Upper lobe of left lung (tissue), 6 donors: ENCODE measurements at regions not wholly inside any gene's neighbourhood (a gene's known extent, or its start where the extent isn't known, plus 50 kb on each side); places are given as distances from the start of the nearest gene placed in this dataset.

Source experiments
- ATAC-seq, 2 donors: fragments of 200-7000 bp; cut with Tn5 transposase; one replicate each; pipeline ENCODE4 v1.9.1; 2022; ENCODE audit warnings: mild to moderate bottlenecking in 2 of 2, moderate library complexity in 2 of 2; ENCODE audit not compliant: low FRiP score in 2 of 2
- DNase-seq, 2 donors: peaks; one replicate each; pipeline ENCODE4 v3.0.0-alpha.2; 2019 to 2020
- H3K27ac ChIP-seq, 4 donors: fragments of 200-600 bp; sonication (generic); one replicate each; pipeline ENCODE4 v1.5.1; 2016 to 2019
- H3K27me3 ChIP-seq, 4 donors: fragments of 200-600 bp; sonication (generic); one replicate each; pipeline ENCODE4 v1.5.1; 2017 to 2019
- H3K36me3 ChIP-seq, 4 donors: fragments of 200-600 bp; sonication (generic); one replicate each; pipeline ENCODE4 v1.5.1; 2016 to 2019
- H3K4me1 ChIP-seq, 4 donors: fragments of 200-600 bp; sonication (generic); one replicate each; pipeline ENCODE4 v1.5.1; 2018 to 2019
- H3K4me3 ChIP-seq, 4 donors: fragments of 200-600 bp; sonication (generic); one replicate each; pipeline ENCODE4 v1.5.1; 2017 to 2019; ENCODE audit warnings: mild to moderate bottlenecking in 2 of 4, moderate library complexity in 1 of 4
- H3K9me3 ChIP-seq, 4 donors: fragments of 200-600 bp; sonication (generic); one replicate each; pipeline ENCODE4 v1.5.1; 2018 to 2019
- EP300 ChIP-seq, 4 donors: sonication (generic); formaldehyde crosslinking; IDR thresholded peaks; one replicate each; pipeline ENCODE4 v1.5.1; 2017; ENCODE audit warnings: antibody characterized with exemption in 4 of 4, control low read depth in 2 of 4
- POLR2A ChIP-seq, 4 donors: fragments of 450-650 bp; IDR thresholded peaks; one replicate each; pipeline ENCODE4 v1.5.1; 2016 to 2017; ENCODE audit warnings: antibody characterized with exemption in 4 of 4, mild to moderate bottlenecking in 2 of 4
- POLR2AphosphoS5 ChIP-seq, 2 donors: sonication (generic); formaldehyde crosslinking; IDR thresholded peaks; one replicate each; pipeline ENCODE4 v1.5.1; 2017; ENCODE audit warnings: antibody characterized with exemption in 2 of 2
- WGBS, 2 donors: methylation state at CpG; one replicate each; pipeline ENCODE4 v1.1.5; 2017 to 2018; 5-methylcytosine and 5-hydroxymethylcytosine counted together
- TF ChIP-seq, protein P1 (sequence below), 6 experiments: fragments of 450-650 bp in 4 of 6; fragments of 200-600 bp in 2 of 6; sonication (generic) in 2 of 6; IDR thresholded peaks; one replicate each; pipeline ENCODE4 v1.5.1; 2016 to 2019; ENCODE audit warnings: antibody characterized with exemption in 6 of 6
- donor health status: DM: no; HTN: no; CAD: no; lungs with moderate emphysema.
- donor health status: DM: no; HTN: yes; CAD: no; lungs with severe emphysema.

DNA sequence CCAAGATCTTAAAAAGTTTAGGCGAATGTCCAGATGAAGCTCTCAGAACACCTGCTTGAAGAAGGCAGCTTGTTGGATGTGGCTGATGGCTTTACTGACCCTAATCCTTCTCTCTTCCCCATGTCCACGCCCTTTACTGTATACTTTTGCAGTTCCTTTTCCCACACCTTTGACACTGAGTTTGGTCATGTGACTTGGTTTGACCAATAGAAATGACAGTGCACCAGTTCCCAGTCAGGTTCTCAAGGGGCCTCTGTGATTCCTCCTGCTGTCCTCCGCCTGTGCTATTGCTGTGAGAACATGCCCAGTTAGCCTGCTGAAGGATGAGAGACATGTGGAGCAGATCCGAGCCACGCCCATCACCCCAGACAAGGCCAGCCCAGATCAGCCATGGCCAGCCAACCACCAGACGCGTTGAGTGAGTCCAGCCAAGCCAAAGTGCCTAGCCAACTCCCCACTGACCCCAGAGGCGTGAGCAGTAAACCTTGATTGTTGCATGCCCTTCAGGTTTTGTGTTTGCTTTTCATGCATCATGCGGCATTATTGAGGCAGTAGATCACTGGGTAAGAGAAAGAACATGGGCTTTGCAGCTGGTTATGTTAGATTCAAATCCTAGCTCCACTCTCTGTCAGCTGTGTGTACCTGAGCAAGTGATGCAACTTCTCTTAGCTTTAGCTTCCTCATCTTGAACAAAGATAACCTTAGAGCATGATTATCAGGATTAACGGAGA, 258.0 kb upstream of the SIX2 start:
- H3K36me3 ChIP-seq = no peaks in the 10 kb centered on the region
- ATAC-seq (no peak), DNase-seq (no peak)
- H3K4me3 ChIP-seq = no peak overlapping the region
- TF ChIP-seq, protein P1, sequence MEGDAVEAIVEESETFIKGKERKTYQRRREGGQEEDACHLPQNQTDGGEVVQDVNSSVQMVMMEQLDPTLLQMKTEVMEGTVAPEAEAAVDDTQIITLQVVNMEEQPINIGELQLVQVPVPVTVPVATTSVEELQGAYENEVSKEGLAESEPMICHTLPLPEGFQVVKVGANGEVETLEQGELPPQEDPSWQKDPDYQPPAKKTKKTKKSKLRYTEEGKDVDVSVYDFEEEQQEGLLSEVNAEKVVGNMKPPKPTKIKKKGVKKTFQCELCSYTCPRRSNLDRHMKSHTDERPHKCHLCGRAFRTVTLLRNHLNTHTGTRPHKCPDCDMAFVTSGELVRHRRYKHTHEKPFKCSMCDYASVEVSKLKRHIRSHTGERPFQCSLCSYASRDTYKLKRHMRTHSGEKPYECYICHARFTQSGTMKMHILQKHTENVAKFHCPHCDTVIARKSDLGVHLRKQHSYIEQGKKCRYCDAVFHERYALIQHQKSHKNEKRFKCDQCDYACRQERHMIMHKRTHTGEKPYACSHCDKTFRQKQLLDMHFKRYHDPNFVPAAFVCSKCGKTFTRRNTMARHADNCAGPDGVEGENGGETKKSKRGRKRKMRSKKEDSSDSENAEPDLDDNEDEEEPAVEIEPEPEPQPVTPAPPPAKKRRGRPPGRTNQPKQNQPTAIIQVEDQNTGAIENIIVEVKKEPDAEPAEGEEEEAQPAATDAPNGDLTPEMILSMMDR (IDR thresholded peaks at IDR 0.05) = no peak
- TF ChIP-seq POLR2A (IDR thresholded peaks at IDR 0.05) (no peak), POLR2AphosphoS5 (IDR thresholded peaks at IDR 0.05) (no peak), EP300 (IDR thresholded peaks at IDR 0.05) (no peak)
- H3K4me1 ChIP-seq = no peaks in the 10 kb centered on the region
- no peak overlapping the region for H3K27ac ChIP-seq
- no peaks in the 10 kb centered on the region for H3K27me3 ChIP-seq
- H3K9me3 ChIP-seq = no peaks in the 10 kb centered on the region
- WGBS, 2 donors = 92% methylated on average over 10 of the region's 10 CpGs

DNA sequence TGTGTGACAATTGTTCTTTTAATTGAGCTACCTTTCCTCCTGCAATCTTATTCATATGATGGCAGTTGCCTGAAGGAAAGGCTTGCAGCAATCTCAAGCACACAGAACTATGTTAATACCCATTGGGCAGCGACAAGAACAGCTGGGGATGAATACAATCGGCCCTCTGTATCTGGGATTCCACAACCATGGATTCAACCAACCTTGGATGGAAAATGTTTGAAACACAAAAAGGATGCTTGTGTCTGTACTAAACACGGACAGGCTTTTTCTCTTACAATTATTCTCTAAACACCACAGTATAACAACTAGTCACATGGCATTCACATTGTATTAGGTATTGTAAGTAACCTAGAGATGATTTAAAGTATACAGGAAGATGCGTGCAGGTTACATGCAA, 256.1 kb upstream of the SIX2 start:
- WGBS, 2 donors = 89 to 96% methylated on average over 4 of the region's 4 CpGs
- no peaks in the 10 kb centered on the region for H3K27me3 ChIP-seq
- DNase-seq (no peak), ATAC-seq (no peak)
- H3K27ac ChIP-seq = no peak overlapping the region
- no peaks in the 10 kb centered on the region for H3K9me3 ChIP-seq
- TF ChIP-seq, protein P1 (IDR thresholded peaks at IDR 0.05) = no peak
- no peak for TF ChIP-seq POLR2AphosphoS5 (IDR thresholded peaks at IDR 0.05)
- TF ChIP-seq POLR2A (IDR thresholded peaks at IDR 0.05) = no peak
- TF ChIP-seq EP300 (IDR thresholded peaks at IDR 0.05) = no peak
- H3K36me3 ChIP-seq = no peaks in the 10 kb centered on the region
- H3K4me1 ChIP-seq = no peaks in the 10 kb centered on the region
- no peak overlapping the region for H3K4me3 ChIP-seq

DNA sequence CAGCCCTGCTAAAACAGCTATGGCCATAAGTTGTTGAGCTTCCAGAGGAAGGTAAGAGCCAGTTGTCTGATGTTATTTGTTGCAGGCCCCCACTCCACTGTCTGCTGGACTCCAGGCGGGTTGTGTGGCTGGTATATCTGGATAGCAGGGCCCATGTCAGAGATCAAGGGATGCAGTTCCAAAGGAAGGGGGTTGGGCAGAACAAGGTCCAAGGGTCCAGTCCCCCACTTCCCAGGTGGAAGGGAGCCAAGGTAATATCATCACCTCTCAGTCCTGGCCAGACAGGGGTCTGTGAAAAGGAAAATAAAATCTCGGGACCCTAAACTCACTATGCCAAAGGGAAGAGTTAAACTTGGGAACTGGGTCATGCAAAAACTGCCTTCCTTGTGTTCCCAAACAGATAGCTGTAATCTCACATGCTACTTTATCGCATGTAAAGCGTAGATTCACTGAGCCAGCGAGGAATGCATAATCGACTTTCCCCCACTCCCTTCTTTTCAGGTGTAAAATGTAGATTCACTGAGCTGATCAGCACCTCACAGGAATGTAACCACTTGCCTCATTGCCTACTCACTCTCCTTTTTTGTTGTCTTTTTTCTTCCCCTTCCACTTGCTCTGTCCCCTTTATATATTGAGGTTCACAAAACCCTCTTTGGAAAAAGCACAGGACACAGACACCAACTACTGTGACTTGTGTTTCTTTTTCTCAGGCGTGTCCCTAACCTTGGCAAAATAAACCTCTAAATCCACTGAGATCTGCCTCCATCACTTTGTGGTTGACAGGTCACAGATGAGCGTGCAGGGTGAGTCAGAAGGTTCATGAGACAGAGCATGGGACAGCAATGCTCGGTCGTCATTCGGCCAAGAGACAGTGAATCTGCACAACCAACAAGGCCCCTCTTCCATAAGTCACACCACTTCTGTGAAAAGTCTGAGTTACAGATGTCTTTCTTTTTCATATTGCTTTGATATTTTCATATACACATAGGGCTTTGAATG, 255.3 kb upstream of the SIX2 start:
- no peak for ATAC-seq
- TF ChIP-seq POLR2A (IDR thresholded peaks at IDR 0.05) (no peak), POLR2AphosphoS5 (IDR thresholded peaks at IDR 0.05) (no peak), EP300 (IDR thresholded peaks at IDR 0.05) (no peak)
- TF ChIP-seq, protein P1 (IDR thresholded peaks at IDR 0.05) = no peak

DNA sequence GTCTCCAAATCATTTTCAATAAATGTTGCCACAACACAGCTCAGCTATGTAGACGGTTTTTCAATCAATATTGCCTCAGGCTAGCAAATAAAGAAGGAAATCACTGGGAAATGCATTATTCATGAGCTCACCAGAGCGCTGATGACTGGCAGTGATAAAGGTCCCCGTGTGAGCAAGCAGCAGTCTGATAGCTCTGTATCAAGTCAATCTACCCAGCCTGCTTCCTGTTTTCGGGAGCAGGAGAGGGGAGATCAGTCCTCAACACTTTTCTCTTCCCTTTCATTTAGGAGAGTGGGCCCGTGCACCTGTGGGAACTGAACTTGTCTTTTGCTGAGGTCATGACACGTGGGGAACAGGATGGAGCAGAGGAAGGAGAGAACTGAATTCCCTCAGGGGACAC, 253.9 kb upstream of the SIX2 start:
- no peaks in the 10 kb centered on the region for H3K36me3 ChIP-seq
- ATAC-seq = no peak
- H3K27me3 ChIP-seq = no peaks in the 10 kb centered on the region
- no peaks in the 10 kb centered on the region for H3K9me3 ChIP-seq
- WGBS, 2 donors = 33 to 45% methylated on average over 5 to 6 of the region's 6 CpGs
- TF ChIP-seq EP300 (IDR thresholded peaks at IDR 0.05) = no peak
- no peak for TF ChIP-seq POLR2A (IDR thresholded peaks at IDR 0.05)
- no peak overlapping the region for H3K4me3 ChIP-seq
- no peak overlapping the region for H3K27ac ChIP-seq
- peaks cover 0 to 9% (median 5%) of the 10 kb centered on the region in 4 donors for H3K4me1 ChIP-seq
- no peak for DNase-seq

More for the DNA sequence above, 255.3 kb upstream of the SIX2 start:
- Histone ChIP-seq H3K27me3 (no peaks in the 10 kb centered on the region), H3K27ac (no peak overlapping the region), H3K4me1 (peaks cover 0 to under 1% (median 0%) of the 10 kb centered on the region in 4 donors), H3K36me3 (no peaks in the 10 kb centered on the region), H3K9me3 (no peaks in the 10 kb centered on the region), H3K4me3 (no peak overlapping the region)
- DNase-seq = peak in 1 of 2 donors; percentile 19
- WGBS, 2 donors = 92% methylated on average over 11 of the region's 11 CpGs

DNA sequence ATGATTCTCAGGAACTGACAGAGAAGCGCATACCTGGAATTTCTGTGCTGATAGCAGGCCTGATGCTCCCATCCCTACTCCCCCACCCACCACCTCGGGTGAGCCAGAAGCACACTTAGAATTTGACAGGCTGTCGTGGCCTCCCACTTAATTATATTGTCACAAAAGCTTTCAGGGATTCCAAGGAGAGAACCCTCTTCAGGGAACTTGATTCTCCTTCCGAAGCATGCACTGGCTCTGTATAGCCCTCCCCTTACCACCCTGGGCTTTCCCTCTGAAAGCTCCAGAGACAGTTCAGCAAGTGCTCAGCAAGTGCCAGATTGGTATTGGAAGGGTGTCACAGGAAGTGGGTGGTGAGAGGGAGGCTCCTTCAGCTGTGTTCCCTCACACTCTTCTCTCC, 252.5 kb upstream of the SIX2 start:
- H3K4me1 ChIP-seq = peaks cover 0 to 9% (median 5%) of the 10 kb centered on the region in 4 donors
- no peak overlapping the region for H3K4me3 ChIP-seq
- ATAC-seq (no peak), DNase-seq (no peak)
- no peaks in the 10 kb centered on the region for H3K36me3 ChIP-seq
- 60 to 75% methylated on average over 4 of the region's 4 CpGs for WGBS, 2 donors
- H3K9me3 ChIP-seq = no peaks in the 10 kb centered on the region
- TF ChIP-seq POLR2A (IDR thresholded peaks at IDR 0.05) (no peak), POLR2AphosphoS5 (IDR thresholded peaks at IDR 0.05) (no peak), EP300 (IDR thresholded peaks at IDR 0.05) (no peak)
- TF ChIP-seq, protein P1 (IDR thresholded peaks at IDR 0.05) = no peak
- no peak overlapping the region for H3K27ac ChIP-seq
- H3K27me3 ChIP-seq = no peaks in the 10 kb centered on the region
